Endothelial cell of umbilical vein (primary cell): ENCODE measurements at regions not wholly inside any gene's neighbourhood (a gene's known extent, or its start where the extent isn't known, plus 50 kb on each side); places are given as distances from the start of the nearest gene placed in this dataset.

Experiments used
- BruUV-seq: library from RNA; stranded (reverse); fragments of 400-500 nt; replicated peaks from 2 replicates; lab custom pipeline; 2021; lab: Mats Ljungman, UMichigan
- CTCF ChIA-PET: fragments of 300-600, 350-600 bp; sonication (Branson Sonifier 250); formaldehyde crosslinking; loops from one replicate; lab custom pipeline; 2021; ENCODE audit warnings: antibody characterized with exemption, inconsistent platforms; lab: Charles Lee
- POLR2A ChIA-PET: fragments of 300-600, 350-600 bp; sonication (Branson Sonifier 250); formaldehyde crosslinking; loops from one replicate; lab custom pipeline; 2021; ENCODE audit warnings: antibody characterized with exemption, inconsistent platforms; lab: Charles Lee
- DNase-seq: peaks from one replicate; pipeline ENCODE4 v3.0.0-alpha.2; 2011; ENCODE audit warnings: low read depth, low spot score
- FAIRE-seq: peaks from 2 replicates; lab custom pipeline; 2011; peaks lifted over from hg19 to GRCh38; lab: Jason Lieb, UNC
- H2AFZ ChIP-seq: 2 replicates; pipeline ENCODE4 v1.6.0; 2012; ENCODE audit warnings: low read depth, low read length, control low read depth, inconsistent platforms
- H3K27ac ChIP-seq: 2 replicates; pipeline ENCODE4 v1.5.1; 2011; ENCODE audit warnings: low read depth, mild to moderate bottlenecking, control low read depth, low read length, moderate library complexity; ENCODE audit not compliant: insufficient read depth
- H3K27me3 ChIP-seq, 2 experiments: 2 replicates each; pipeline versions ENCODE4 v1.6.0 to v1.6.1; 2011; ENCODE audit warnings: low read length in 2 of 2, mixed read lengths in 1 of 2; ENCODE audit not compliant: control insufficient read depth in 2 of 2, insufficient read depth in 2 of 2
- H3K36me3 ChIP-seq, 2 experiments: 2 replicates in 1 of 2; 3 replicates in 1 of 2; pipeline ENCODE4 v1.5.1; 2011; ENCODE audit warnings: low read length in 2 of 2, mild to moderate bottlenecking in 1 of 2, moderate library complexity in 1 of 2; ENCODE audit not compliant: control insufficient read depth in 2 of 2, insufficient read depth in 2 of 2; ENCODE audit errors: extremely low read depth in 1 of 2
- H3K4me1 ChIP-seq: 3 replicates; pipeline ENCODE4 v1.5.1; 2011; ENCODE audit warnings: mild to moderate bottlenecking, low read length; ENCODE audit not compliant: control insufficient read depth, insufficient read depth; ENCODE audit errors: extremely low read depth
- H3K4me2 ChIP-seq: 2 replicates; pipeline ENCODE4 v1.6.1; 2011; ENCODE audit warnings: low read length, control low read depth, mixed read lengths; ENCODE audit not compliant: insufficient read depth
- H3K4me3 ChIP-seq, 3 experiments: fragments of 200-600 bp in 1 of 3; sonication (generic), shearing (Covaris generic) in 1 of 3; replicated peaks in 1 of 3; 2 replicates each; pipeline ENCODE4 v1.5.1; 2011 to 2016; ENCODE audit warnings: control low read depth in 3 of 3, low read length in 3 of 3, mild to moderate bottlenecking in 2 of 3, inconsistent platforms in 1 of 3, low read depth in 1 of 3, moderate library complexity in 1 of 3; ENCODE audit not compliant: insufficient read depth in 1 of 3
- H3K79me2 ChIP-seq: 2 replicates; pipeline ENCODE4 v1.6.0; 2012; ENCODE audit warnings: low read length, inconsistent platforms; ENCODE audit not compliant: control insufficient read depth, insufficient read depth
- H3K9ac ChIP-seq: replicated peaks from 2 replicates; pipeline ENCODE3; 2011; ENCODE audit warnings: low read length, control low read depth; ENCODE audit not compliant: insufficient read depth; ENCODE audit errors: extremely low read depth
- H3K9me1 ChIP-seq: replicated peaks from 3 replicates; pipeline ENCODE4 v1.6.0; 2011; ENCODE audit warnings: mild to moderate bottlenecking, low read length; ENCODE audit not compliant: control insufficient read depth, insufficient read depth; ENCODE audit errors: extremely low read depth
- H3K9me3 ChIP-seq: replicated peaks from 2 replicates; pipeline ENCODE4 v1.5.1; 2012; ENCODE audit warnings: low read length, inconsistent platforms; ENCODE audit not compliant: control insufficient read depth, insufficient read depth
- H4K20me1 ChIP-seq: replicated peaks from 2 replicates; pipeline ENCODE3; 2011; ENCODE audit warnings: mild to moderate bottlenecking, low read length; ENCODE audit not compliant: control insufficient read depth, insufficient read depth; ENCODE audit errors: extremely low read depth
- EZH2 ChIP-seq: IDR thresholded peaks from 2 replicates; pipeline ENCODE4 v1.6.1; 2012; ENCODE audit warnings: borderline replicate concordance, low read depth, mild to moderate bottlenecking, moderate library complexity, low read length, inconsistent platforms; ENCODE audit not compliant: severe bottlenecking
- FOS ChIP-seq: IDR thresholded peaks from 2 replicates; pipeline ENCODE4 v1.6.1; 2011; ENCODE audit warnings: mild to moderate bottlenecking, low read length, moderate library complexity, borderline replicate concordance; ENCODE audit not compliant: insufficient read depth
- GATA2 ChIP-seq: IDR thresholded peaks from 2 replicates; pipeline ENCODE4 v1.7.0; 2011; ENCODE audit warnings: low read depth, mild to moderate bottlenecking, moderate library complexity, mixed read lengths, low read length; ENCODE audit not compliant: insufficient read length, insufficient read depth
- JUN ChIP-seq: IDR thresholded peaks from 2 replicates; pipeline ENCODE4 v1.6.1; 2011; ENCODE audit warnings: borderline replicate concordance, low read depth; ENCODE audit not compliant: insufficient read length, insufficient read depth
- POLR2A ChIP-seq: IDR thresholded peaks from 2 replicates; pipeline ENCODE4 v1.6.1; 2012; ENCODE audit warnings: low read depth, mild to moderate bottlenecking, control low read depth, low read length
- POLR2AphosphoS5 ChIP-seq: IDR thresholded peaks from 2 replicates; pipeline ENCODE4 v1.6.1; 2012; ENCODE audit warnings: low read depth, mild to moderate bottlenecking, control low read depth, low read length, moderate library complexity; ENCODE audit not compliant: insufficient read depth
- dilution Hi-C: fragments of 300-500 bp; cut with MboI; formaldehyde crosslinking; loops from one replicate; pipeline ENCODE4 v1.15.0; 2019; ENCODE audit warnings: low sequenced_read_pairs; ENCODE audit not compliant: extremely low pct_ligation_motif_present
- intact Hi-C: fragments of 100-400 bp; cut with micrococcal nuclease; formaldehyde crosslinking; loops from one replicate; pipeline ENCODE4 v1.10.0; 2022
- TF ChIP-seq, protein P1 (sequence below), 2 donors: IDR thresholded peaks; 1 replicate in 1 of 2; 2 replicates in 1 of 2; pipeline ENCODE4 v1.5.1; 2011; ENCODE audit warnings: low read length in 2 of 2, mild to moderate bottlenecking in 2 of 2, moderate library complexity in 2 of 2, control low read depth in 1 of 2, inconsistent platforms in 1 of 2, low read depth in 1 of 2; ENCODE audit not compliant: insufficient read depth in 1 of 2; ENCODE audit errors: extremely low read depth in 1 of 2

- no peak for FAIRE-seq
- POLR2A ChIA-PET, result no interaction called here
Observed at GRCh38 chr3:94482686-94483085, 419.8 kb downstream of the NSUN3 start.

GRCh38 chr3:94483403-94483802 lies 420.5 kb downstream of the NSUN3 start:
- Histone ChIP-seq H3K4me2 (no peak overlapping the region), H3K9me3 (no peaks in the 10 kb centered on the region), H3K27ac (no peak overlapping the region), H3K9me1 (no peaks in the 10 kb centered on the region), H4K20me1 (no peaks in the 10 kb centered on the region), H2AFZ (no peak overlapping the region), H3K4me3 (no peak overlapping the region), H3K36me3 (no peaks in the 10 kb centered on the region), H3K4me1 (no peaks in the 10 kb centered on the region), H3K9ac (no peak overlapping the region), H3K27me3 (no peaks in the 10 kb centered on the region), H3K79me2 (no peaks in the 10 kb centered on the region)
- TF ChIP-seq EZH2 (no peak), FOS (no peak), JUN (no peak), GATA2 (no peak), POLR2A (no peak), POLR2AphosphoS5 (no peak)
- no TSS peak for BruUV-seq
- no peak for DNase-seq
- ChIA-PET CTCF (no interaction called here), POLR2A (no interaction called here)
- intact Hi-C loops, result no loop called here
- dilution Hi-C loops, result no loop called here
- no peak for FAIRE-seq

More at GRCh38 chr3:94482686-94483085, 419.8 kb downstream of the NSUN3 start:
- no peaks in the 10 kb centered on the region for H3K79me2 ChIP-seq
- CTCF ChIA-PET, result no interaction called here
- H3K9me1 ChIP-seq, result no peaks in the 10 kb centered on the region
- no TSS peak for BruUV-seq
- no peak overlapping the region for H3K27ac ChIP-seq
- no peaks in the 10 kb centered on the region for H4K20me1 ChIP-seq
- TF ChIP-seq JUN (no peak), GATA2 (no peak), POLR2A (no peak), EZH2 (no peak)
- TF ChIP-seq, protein P1, sequence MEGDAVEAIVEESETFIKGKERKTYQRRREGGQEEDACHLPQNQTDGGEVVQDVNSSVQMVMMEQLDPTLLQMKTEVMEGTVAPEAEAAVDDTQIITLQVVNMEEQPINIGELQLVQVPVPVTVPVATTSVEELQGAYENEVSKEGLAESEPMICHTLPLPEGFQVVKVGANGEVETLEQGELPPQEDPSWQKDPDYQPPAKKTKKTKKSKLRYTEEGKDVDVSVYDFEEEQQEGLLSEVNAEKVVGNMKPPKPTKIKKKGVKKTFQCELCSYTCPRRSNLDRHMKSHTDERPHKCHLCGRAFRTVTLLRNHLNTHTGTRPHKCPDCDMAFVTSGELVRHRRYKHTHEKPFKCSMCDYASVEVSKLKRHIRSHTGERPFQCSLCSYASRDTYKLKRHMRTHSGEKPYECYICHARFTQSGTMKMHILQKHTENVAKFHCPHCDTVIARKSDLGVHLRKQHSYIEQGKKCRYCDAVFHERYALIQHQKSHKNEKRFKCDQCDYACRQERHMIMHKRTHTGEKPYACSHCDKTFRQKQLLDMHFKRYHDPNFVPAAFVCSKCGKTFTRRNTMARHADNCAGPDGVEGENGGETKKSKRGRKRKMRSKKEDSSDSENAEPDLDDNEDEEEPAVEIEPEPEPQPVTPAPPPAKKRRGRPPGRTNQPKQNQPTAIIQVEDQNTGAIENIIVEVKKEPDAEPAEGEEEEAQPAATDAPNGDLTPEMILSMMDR (IDR thresholded peaks at IDR 0.05; ENCODE audit: extremely low read depth in 1 of 2, insufficient read depth in 1 of 2, low read depth in 1 of 2, low read length in 2 of 2), result no peak
- intact Hi-C loops (no loop called here), dilution Hi-C loops (no loop called here)
- no peaks in the 10 kb centered on the region for H3K9me3 ChIP-seq
- no peaks in the 10 kb centered on the region for H3K4me1 ChIP-seq
- H3K9ac ChIP-seq, result no peak overlapping the region
- no peak overlapping the region for H2AFZ ChIP-seq
- H3K4me3 ChIP-seq, result no peak overlapping the region
- no peaks in the 10 kb centered on the region for H3K36me3 ChIP-seq
- no peak for DNase-seq
- no peak overlapping the region for H3K4me2 ChIP-seq
- H3K27me3 ChIP-seq, result no peaks in the 10 kb centered on the region
